Sigmoid colon (tissue), 4 donors: ENCODE measurements at regions not wholly inside any gene's neighbourhood (a gene's known extent, or its start where the extent isn't known, plus 50 kb on each side); places are given as distances from the start of the nearest gene placed in this dataset.

ENCODE experiments used
- CTCF ChIP-seq, 4 experiments: fragments of 450-650 bp in 3 of 4; fragments of 200-600 bp in 1 of 4; IDR thresholded peaks; one replicate each; pipeline ENCODE4 v1.5.1; 2016 to 2019; ENCODE audit warnings: antibody characterized with exemption in 4 of 4, mild to moderate bottlenecking in 3 of 4, moderate library complexity in 2 of 4
- EP300 ChIP-seq, 4 donors: sonication (generic); formaldehyde crosslinking; IDR thresholded peaks; one replicate each; pipeline ENCODE4 v1.6.1; 2017; ENCODE audit warnings: antibody characterized with exemption in 4 of 4
- POLR2A ChIP-seq, 2 donors: fragments of 450-650 bp; IDR thresholded peaks; one replicate each; pipeline ENCODE4 v1.6.1; 2016; ENCODE audit warnings: antibody characterized with exemption in 2 of 2, mild to moderate bottlenecking in 2 of 2, moderate library complexity in 2 of 2
- POLR2AphosphoS5 ChIP-seq, 4 donors: sonication (generic); formaldehyde crosslinking; IDR thresholded peaks; one replicate each; pipeline ENCODE4 v1.6.1; 2017; ENCODE audit warnings: antibody characterized with exemption in 4 of 4

GRCh38 chr7:16137944-16138343 lies 283.4 kb downstream of the CRPPA start:
- TF ChIP-seq CTCF (IDR thresholded peaks at IDR 0.05) (no peak), POLR2A (IDR thresholded peaks at IDR 0.05) (no peak), POLR2AphosphoS5 (IDR thresholded peaks at IDR 0.05) (no peak), EP300 (IDR thresholded peaks at IDR 0.05) (no peak)
